ENCODE measurements at regions not wholly inside any gene's neighbourhood (a gene's known extent, or its start where the extent isn't known, plus 50 kb on each side); places are given as distances from the start of the nearest gene placed in this dataset.
"Not testable (repeated sequence)": the region's sequence is repeated elsewhere in the genome, so short reads cannot be mapped to it uniquely, and the experiment has no call there.

GRCh38 chr9:31590091-31590490 lies 794.4 kb upstream of the ACO1 start:
- Histone ChIP-seq H3K9me3 (replicated peaks; ENCODE audit: control insufficient read depth, insufficient read depth, low read length) (no peaks in the 10 kb centered on the region), H2AFZ (ENCODE audit: low read depth, low read length) (no peak overlapping the region), H4K20me1 (replicated peaks; ENCODE audit: control insufficient read depth, extremely low read depth, insufficient read depth, low read length) (no peaks in the 10 kb centered on the region), H3K27me3 (ENCODE audit: control insufficient read depth in 2 of 2, insufficient read depth in 2 of 2, low read length in 2 of 2) (no peaks in the 10 kb centered on the region), H3K9ac (replicated peaks; ENCODE audit: extremely low read depth, insufficient read depth, low read length) (no peak overlapping the region), H3K27ac (ENCODE audit: insufficient read depth, low read depth, low read length) (no peak overlapping the region), H3K9me1 (replicated peaks; ENCODE audit: control insufficient read depth, extremely low read depth, insufficient read depth, low read length) (no peaks in the 10 kb centered on the region), H3K36me3 (ENCODE audit: control insufficient read depth in 2 of 2, extremely low read depth in 1 of 2, insufficient read depth in 2 of 2, low read length in 2 of 2) (no peaks in the 10 kb centered on the region), H3K79me2 (ENCODE audit: control insufficient read depth, insufficient read depth, low read length) (no peaks in the 10 kb centered on the region), H3K4me3 (replicated peaks in 1 of 3; ENCODE audit: insufficient read depth in 1 of 3, low read depth in 1 of 3, low read length in 3 of 3) (no peak overlapping the region), H3K4me2 (ENCODE audit: insufficient read depth, low read length) (no peak overlapping the region), H3K4me1 (ENCODE audit: control insufficient read depth, extremely low read depth, insufficient read depth, low read length) (no peaks in the 10 kb centered on the region)
- intact Hi-C loops (cut with micrococcal nuclease): loop anchor here (5.0 kb wide), 1 partner anchor 133 kb away; no protein-coding TSS in a partner anchor
- ChIA-PET CTCF (no interaction called here), POLR2A (no interaction called here)
- TF ChIP-seq FOS (IDR thresholded peaks at IDR 0.05; ENCODE audit: borderline replicate concordance, insufficient read depth, low read length): no peak
- TF ChIP-seq CTCF (IDR thresholded peaks at IDR 0.05; ENCODE audit: extremely low read depth in 1 of 2, insufficient read depth in 1 of 2, low read depth in 1 of 2, low read length in 2 of 2): no peak
- no peak for TF ChIP-seq MAX (IDR thresholded peaks at IDR 0.05; ENCODE audit: insufficient read depth, insufficient read length)
- no peak for TF ChIP-seq EZH2 (IDR thresholded peaks at IDR 0.05; ENCODE audit: borderline replicate concordance, low read depth, low read length, severe bottlenecking)
- TF ChIP-seq MYC (IDR thresholded peaks at IDR 0.05; ENCODE audit: low read depth, low read length): no peak
- no peak for TF ChIP-seq POLR2A (IDR thresholded peaks at IDR 0.05; ENCODE audit: low read depth, low read length)
- no peak for TF ChIP-seq JUN (IDR thresholded peaks at IDR 0.05; ENCODE audit: borderline replicate concordance, insufficient read depth, insufficient read length, low read depth)
- no peak for TF ChIP-seq POLR2AphosphoS5 (IDR thresholded peaks at IDR 0.05; ENCODE audit: insufficient read depth, low read depth, low read length)
- no peak for TF ChIP-seq GATA2 (IDR thresholded peaks at IDR 0.05; ENCODE audit: insufficient read depth, insufficient read length, low read depth, low read length)
- no TSS peak for BruUV-seq (replicated peaks)
- dilution Hi-C loops (cut with MboI; ENCODE audit: extremely low pct_ligation_motif_present, low sequenced_read_pairs): no loop called here
- FAIRE-seq (no peak), DNase-seq (ENCODE audit: low read depth, low spot score) (no peak)

GRCh38 chr9:31597086-31597485 lies 787.4 kb upstream of the ACO1 start:
- H2AFZ ChIP-seq (ENCODE audit: low read depth, low read length); H3K4me3 ChIP-seq (replicated peaks in 1 of 3; ENCODE audit: insufficient read depth in 1 of 3, low read depth in 1 of 3, low read length in 3 of 3); FAIRE-seq; H3K9me1 ChIP-seq (replicated peaks; ENCODE audit: control insufficient read depth, extremely low read depth, insufficient read depth, low read length); H4K20me1 ChIP-seq (replicated peaks; ENCODE audit: control insufficient read depth, extremely low read depth, insufficient read depth, low read length); H3K9ac ChIP-seq (replicated peaks; ENCODE audit: extremely low read depth, insufficient read depth, low read length); BruUV-seq (replicated peaks); intact Hi-C loops (cut with micrococcal nuclease); H3K9me3 ChIP-seq (replicated peaks; ENCODE audit: control insufficient read depth, insufficient read depth, low read length); dilution Hi-C loops (cut with MboI; ENCODE audit: extremely low pct_ligation_motif_present, low sequenced_read_pairs); H3K4me1 ChIP-seq (ENCODE audit: control insufficient read depth, extremely low read depth, insufficient read depth, low read length); DNase-seq (ENCODE audit: low read depth, low spot score); H3K27me3 ChIP-seq (ENCODE audit: control insufficient read depth in 2 of 2, insufficient read depth in 2 of 2, low read length in 2 of 2); H3K79me2 ChIP-seq (ENCODE audit: control insufficient read depth, insufficient read depth, low read length); POLR2A ChIA-PET; H3K4me2 ChIP-seq (ENCODE audit: insufficient read depth, low read length); H3K27ac ChIP-seq (ENCODE audit: insufficient read depth, low read depth, low read length); H3K36me3 ChIP-seq (ENCODE audit: control insufficient read depth in 2 of 2, extremely low read depth in 1 of 2, insufficient read depth in 2 of 2, low read length in 2 of 2): not testable (repeated sequence)
- CTCF ChIA-PET: interaction anchor here (1.4 to 1.5 kb wide), 2 partner anchors 9 to 12 kb away, joined by 3 to 8 read pairs; no protein-coding TSS in a partner anchor
